GM10266 (cell line): ENCODE measurements at regions not wholly inside any gene's neighbourhood (a gene's known extent, or its start where the extent isn't known, plus 50 kb on each side); places are given as distances from the start of the nearest gene placed in this dataset.

Experiments used
- DNase-seq: peaks from one replicate; pipeline ENCODE4 v3.0.0; 2012; ENCODE audit errors: extremely low spot score
- TF ChIP-seq, protein P1 (sequence below): IDR thresholded peaks from 2 replicates; pipeline ENCODE4 v1.5.1; 2012; ENCODE audit warnings: mild to moderate bottlenecking, low read depth; ENCODE audit not compliant: control insufficient read depth, insufficient read depth; ENCODE audit errors: missing control alignments

DNA sequence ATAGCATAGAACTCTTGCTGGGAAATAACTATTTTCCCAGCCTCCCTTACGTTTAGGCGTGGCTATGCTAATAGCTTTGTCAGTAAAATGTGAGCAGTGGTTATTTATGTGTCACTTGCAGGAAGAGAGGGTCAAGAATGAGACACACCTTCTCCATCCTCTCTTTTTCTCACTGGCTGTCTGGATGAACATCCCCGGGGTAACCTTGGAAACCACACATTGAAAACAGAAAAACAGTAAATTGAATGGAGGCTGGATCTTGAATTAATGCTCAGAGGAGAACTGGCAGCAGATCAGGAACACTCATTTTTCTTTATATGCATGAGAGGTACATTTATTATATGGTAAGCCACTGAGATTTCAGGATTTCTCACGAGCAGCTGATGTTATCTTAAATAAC, 127.6 kb downstream of the DNAJB9 start:
- TF ChIP-seq, protein P1, sequence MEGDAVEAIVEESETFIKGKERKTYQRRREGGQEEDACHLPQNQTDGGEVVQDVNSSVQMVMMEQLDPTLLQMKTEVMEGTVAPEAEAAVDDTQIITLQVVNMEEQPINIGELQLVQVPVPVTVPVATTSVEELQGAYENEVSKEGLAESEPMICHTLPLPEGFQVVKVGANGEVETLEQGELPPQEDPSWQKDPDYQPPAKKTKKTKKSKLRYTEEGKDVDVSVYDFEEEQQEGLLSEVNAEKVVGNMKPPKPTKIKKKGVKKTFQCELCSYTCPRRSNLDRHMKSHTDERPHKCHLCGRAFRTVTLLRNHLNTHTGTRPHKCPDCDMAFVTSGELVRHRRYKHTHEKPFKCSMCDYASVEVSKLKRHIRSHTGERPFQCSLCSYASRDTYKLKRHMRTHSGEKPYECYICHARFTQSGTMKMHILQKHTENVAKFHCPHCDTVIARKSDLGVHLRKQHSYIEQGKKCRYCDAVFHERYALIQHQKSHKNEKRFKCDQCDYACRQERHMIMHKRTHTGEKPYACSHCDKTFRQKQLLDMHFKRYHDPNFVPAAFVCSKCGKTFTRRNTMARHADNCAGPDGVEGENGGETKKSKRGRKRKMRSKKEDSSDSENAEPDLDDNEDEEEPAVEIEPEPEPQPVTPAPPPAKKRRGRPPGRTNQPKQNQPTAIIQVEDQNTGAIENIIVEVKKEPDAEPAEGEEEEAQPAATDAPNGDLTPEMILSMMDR: no peak
- no peak for DNase-seq

DNA sequence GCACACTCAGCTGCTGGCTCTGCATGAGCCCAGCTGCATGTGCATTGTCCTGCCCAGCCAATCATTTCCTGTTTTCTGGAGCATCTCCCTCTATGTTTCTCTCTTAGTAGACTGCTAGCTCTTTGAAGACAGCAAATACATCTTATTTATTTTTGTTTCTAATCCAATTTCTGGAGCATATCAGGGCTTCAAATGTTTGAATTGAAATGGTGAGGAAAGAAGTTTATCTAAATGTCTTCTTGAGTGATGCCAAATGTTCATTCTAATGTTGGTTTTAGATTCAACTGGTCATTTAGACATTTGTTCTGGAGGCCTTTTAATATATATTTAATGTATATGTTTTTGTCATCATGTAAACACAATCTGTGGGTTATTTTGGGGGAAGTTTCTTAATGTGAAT, 141.9 kb downstream of the DNAJB9 start:
- no peak for DNase-seq
- TF ChIP-seq, protein P1: no peak

DNA sequence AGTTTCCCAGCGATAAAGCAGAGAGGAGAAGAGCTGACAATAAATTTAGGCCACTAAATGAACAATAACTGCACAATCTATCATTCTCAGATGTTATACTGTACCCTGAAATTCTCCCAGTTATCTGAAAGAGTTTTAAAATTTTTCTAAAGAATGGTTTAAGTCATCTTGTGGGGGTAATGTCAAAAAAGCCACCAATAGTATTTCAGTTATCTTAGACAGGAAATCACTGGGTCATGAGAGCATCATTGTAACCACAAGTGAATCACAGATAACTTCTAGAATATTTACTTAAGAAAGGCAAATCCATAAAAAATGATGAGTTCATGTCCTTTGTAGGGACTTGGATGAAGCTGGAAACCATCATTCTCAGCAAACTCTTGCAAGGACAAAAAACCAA, 147.1 kb downstream of the DNAJB9 start:
- TF ChIP-seq, protein P1: no peak

DNA sequence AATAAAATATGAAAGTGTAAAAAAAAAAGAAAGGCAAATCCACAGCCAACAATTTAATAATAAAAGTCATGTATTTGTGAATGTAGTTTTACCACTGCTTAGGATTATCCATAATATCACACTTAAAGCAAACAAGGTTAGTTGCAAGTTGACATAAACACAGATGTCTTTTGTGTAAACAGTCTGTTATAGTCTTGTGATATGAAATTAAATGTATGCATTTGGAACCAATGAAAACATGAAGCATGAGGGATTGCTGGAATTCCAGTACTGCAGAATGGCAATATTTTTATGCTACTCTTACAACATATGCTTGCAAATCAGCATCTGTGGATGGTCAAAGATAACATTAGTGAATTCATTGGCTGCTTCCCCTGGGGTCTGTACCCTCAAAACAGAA, 148.1 kb downstream of the DNAJB9 start:
- TF ChIP-seq, protein P1: no peak
- no peak for DNase-seq

More for the DNA sequence above, 147.1 kb downstream of the DNAJB9 start:
- DNase-seq: no peak

DNA sequence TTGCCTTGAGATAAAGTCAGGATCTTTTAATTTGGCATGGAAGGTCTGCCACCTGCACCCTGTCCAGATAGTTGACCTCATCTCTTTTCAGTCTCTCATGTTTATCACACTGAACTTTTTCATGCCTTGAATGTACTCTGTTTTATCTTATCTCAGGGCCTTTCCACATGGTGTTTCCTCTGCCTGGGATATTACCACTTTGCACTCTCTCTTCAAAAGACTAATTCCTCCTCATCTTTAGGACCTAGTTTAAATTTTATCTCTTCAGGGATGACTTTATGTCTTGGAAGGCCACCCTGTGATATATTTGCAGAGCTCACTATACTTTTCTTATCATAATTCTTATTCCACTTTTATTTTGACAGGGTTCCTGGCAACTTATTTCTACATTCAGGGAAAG, 150.0 kb downstream of the DNAJB9 start:
- TF ChIP-seq, protein P1: no peak
- DNase-seq: no peak

DNA sequence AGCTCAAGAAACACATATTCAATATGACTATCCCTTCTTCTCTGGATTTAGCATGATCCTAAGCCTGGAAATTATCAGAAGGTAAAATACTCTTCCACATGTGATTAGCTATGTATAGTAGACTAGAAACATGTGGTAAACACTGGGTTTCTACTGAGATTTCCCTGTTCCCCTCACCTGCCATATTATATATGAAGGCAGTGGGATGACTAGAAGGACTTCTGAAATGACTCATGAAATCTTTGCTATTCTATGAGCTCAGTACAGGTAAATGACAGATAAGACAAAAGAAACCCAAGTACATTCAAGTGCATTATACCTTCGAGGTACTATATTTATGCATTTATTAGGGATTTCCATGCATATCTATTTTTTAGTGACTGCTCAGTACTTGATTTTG, 152.9 kb downstream of the DNAJB9 start:
- TF ChIP-seq, protein P1: no peak
- DNase-seq: no peak

DNA sequence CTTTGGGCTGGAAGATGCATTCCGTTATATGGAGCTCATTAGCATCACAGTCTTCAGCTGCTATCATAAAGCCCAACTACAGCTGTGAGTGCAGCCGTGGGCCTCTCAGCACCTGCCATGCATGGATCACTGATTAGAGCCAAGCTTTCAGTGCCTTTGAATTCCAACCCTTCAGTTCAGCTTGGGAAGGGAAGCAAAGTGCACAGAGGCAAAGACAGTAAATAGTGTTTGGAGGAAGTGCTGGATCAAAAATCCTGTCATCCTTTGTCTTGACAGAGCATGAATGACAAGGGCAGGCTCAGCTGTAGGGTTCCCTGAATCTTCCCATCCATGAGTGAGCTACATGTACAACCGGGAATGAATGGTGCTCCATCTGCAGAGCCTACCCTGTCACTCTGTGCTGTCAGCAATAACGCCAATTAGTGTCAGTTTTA, 153.7 kb downstream of the DNAJB9 start:
- TF ChIP-seq, protein P1: no peak
- DNase-seq: no peak
